Gastrocnemius medialis (tissue), 4 donors: ENCODE measurements at regions not wholly inside any gene's neighbourhood (a gene's known extent, or its start where the extent isn't known, plus 50 kb on each side); places are given as distances from the start of the nearest gene placed in this dataset.

Source experiments
- ATAC-seq, 2 donors: fragments of 150-250 bp; one replicate each; pipeline ENCODE4 v1.9.1; 2016
- DNase-seq, 2 donors: peaks; one replicate each; pipeline ENCODE4 v3.0.0-alpha.2; 2019
- H3K27ac ChIP-seq, 4 donors: fragments of 200-600 bp; sonication (generic); 1 replicate in 1 of 4; 2 replicates in 3 of 4; pipeline ENCODE4 v1.5.1; 2016 to 2018; ENCODE audit warnings: mild to moderate bottlenecking in 2 of 4, moderate library complexity in 1 of 4
- H3K27me3 ChIP-seq, 3 donors: fragments of 200-600 bp; sonication (generic) in 2 of 3; 1 replicate in 1 of 3; 2 replicates in 2 of 3; pipeline versions ENCODE4 v1.5.1 to v1.6.0; 2016 to 2019; ENCODE audit warnings: mild to moderate bottlenecking in 1 of 3, moderate library complexity in 1 of 3
- H3K36me3 ChIP-seq, 2 donors: fragments of 200-600 bp; sonication (generic) in 1 of 2; one replicate each; pipeline ENCODE4 v1.5.1; 2017 to 2018
- H3K4me1 ChIP-seq, 2 donors: fragments of 200-600 bp; sonication (generic) in 1 of 2; one replicate each; pipeline ENCODE4 v1.5.1; 2016 to 2017; ENCODE audit warnings: mild to moderate bottlenecking in 2 of 2
- H3K4me3 ChIP-seq, 4 donors: fragments of 200-600 bp; sonication (generic) in 3 of 4; 1 replicate in 1 of 4; 2 replicates in 3 of 4; pipeline ENCODE4 v1.5.1; 2016 to 2019; ENCODE audit warnings: mild to moderate bottlenecking in 2 of 4
- H3K9me3 ChIP-seq, 3 donors: fragments of 200-600 bp; sonication (generic) in 2 of 3; 1 replicate in 1 of 3; 2 replicates in 2 of 3; pipeline ENCODE4 v1.5.1; 2016 to 2019
- CTCF ChIP-seq, 5 experiments: fragments of 450-650 bp in 3 of 5; fragments of 200-600 bp in 2 of 5; sonication (generic) in 2 of 5; IDR thresholded peaks in 4 of 5; conservative IDR thresholded peaks in 1 of 5; 1 replicate in 4 of 5; 2 replicates in 1 of 5; pipeline ENCODE4 v1.5.1; 2016 to 2019; ENCODE audit warnings: antibody characterized with exemption in 5 of 5, mild to moderate bottlenecking in 3 of 5, moderate library complexity in 3 of 5
- POLR2A ChIP-seq, 2 donors: fragments of 450-650 bp; IDR thresholded peaks; one replicate each; pipeline ENCODE4 v1.6.1; 2017; ENCODE audit warnings: antibody characterized with exemption in 2 of 2, mild to moderate bottlenecking in 2 of 2, moderate library complexity in 2 of 2
- in situ Hi-C, 4 donors: fragments of 200-750 bp; cut with MboI; loops; one replicate each; pipeline versions ENCODE4 v1.15.0 to v1.8.0; 2017; ENCODE audit warnings: low sequenced_read_pairs in 4 of 4
- intact Hi-C: fragments of 100-400 bp; cut with DNase I; formaldehyde crosslinking; loops from one replicate; pipeline ENCODE4 v1.15.1; 2023; ENCODE audit warnings: low total_unique reads

DNA sequence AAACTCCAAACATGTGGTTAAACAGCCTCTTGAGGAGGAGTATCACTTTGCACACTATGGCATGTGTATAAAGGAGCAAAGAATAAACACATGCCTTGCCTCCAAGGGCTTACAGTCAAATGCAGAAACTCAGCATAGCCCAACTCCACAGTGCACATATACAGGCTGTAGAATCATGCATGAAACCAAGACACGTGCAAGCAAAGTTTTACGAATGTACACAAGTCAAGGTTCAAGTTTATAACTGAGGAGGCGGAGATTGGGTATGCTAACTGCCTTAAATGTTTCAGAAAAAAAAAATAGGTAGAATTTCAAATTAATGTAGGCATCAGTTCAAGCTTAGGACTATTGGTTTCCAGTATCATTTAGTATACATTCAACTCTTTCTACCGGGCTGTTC, 321.1 kb downstream of the SOX9 start:
- ATAC-seq (no peak), DNase-seq (no peak)
- no peak overlapping the region for H3K27ac ChIP-seq
- intact Hi-C loops (no loop called here), in situ Hi-C loops (no loop called here)
- no peaks in the 10 kb centered on the region for H3K4me1 ChIP-seq
- H3K9me3 ChIP-seq = no peaks in the 10 kb centered on the region
- no peaks in the 10 kb centered on the region for H3K36me3 ChIP-seq
- TF ChIP-seq CTCF (IDR thresholded peaks at IDR 0.05 in 4 of 5, conservative IDR thresholded peaks at IDR 0.05 in 1 of 5) (no peak), POLR2A (IDR thresholded peaks at IDR 0.05) (no peak)
- H3K4me3 ChIP-seq = no peak overlapping the region
- no peaks in the 10 kb centered on the region for H3K27me3 ChIP-seq

GRCh38 chr17:72444517-72445054, 323.8 kb downstream of the SOX9 start:
- in situ Hi-C loops (no loop called here), intact Hi-C loops (no loop called here)
- H3K4me1 ChIP-seq = no peaks in the 10 kb centered on the region
- no peak overlapping the region for H3K4me3 ChIP-seq
- no peak for TF ChIP-seq POLR2A (IDR thresholded peaks at IDR 0.05)
- no peak for TF ChIP-seq CTCF (IDR thresholded peaks at IDR 0.05 in 4 of 5, conservative IDR thresholded peaks at IDR 0.05 in 1 of 5)
- no peak for DNase-seq
- no peaks in the 10 kb centered on the region for H3K27me3 ChIP-seq
- H3K9me3 ChIP-seq = no peaks in the 10 kb centered on the region
- ATAC-seq = no peak
- no peaks in the 10 kb centered on the region for H3K36me3 ChIP-seq
- H3K27ac ChIP-seq = no peak overlapping the region

- intact Hi-C loops (no loop called here), in situ Hi-C loops (no loop called here)
- TF ChIP-seq CTCF (IDR thresholded peaks at IDR 0.05 in 4 of 5, conservative IDR thresholded peaks at IDR 0.05 in 1 of 5) = no peak
- TF ChIP-seq POLR2A (IDR thresholded peaks at IDR 0.05) = no peak
- no peak for DNase-seq
- Histone ChIP-seq H3K27me3 (no peaks in the 10 kb centered on the region), H3K4me3 (no peak overlapping the region), H3K36me3 (no peaks in the 10 kb centered on the region), H3K4me1 (no peaks in the 10 kb centered on the region), H3K9me3 (no peaks in the 10 kb centered on the region), H3K27ac (no peak overlapping the region)
- ATAC-seq = no peak
These were observed 324.5 kb downstream of the SOX9 start for GRCh38 chr17:72445055-72445991.

GRCh38 chr17:72446118-72446517, 325.3 kb downstream of the SOX9 start:
- ATAC-seq = no peak
- intact Hi-C loops = no loop called here

More at GRCh38 chr17:72446118-72446517, 325.3 kb downstream of the SOX9 start:
- no peaks in the 10 kb centered on the region for H3K4me1 ChIP-seq
- no peaks in the 10 kb centered on the region for H3K36me3 ChIP-seq
- no peaks in the 10 kb centered on the region for H3K27me3 ChIP-seq
- in situ Hi-C loops = no loop called here
- no peak for DNase-seq
- TF ChIP-seq CTCF (IDR thresholded peaks at IDR 0.05 in 4 of 5, conservative IDR thresholded peaks at IDR 0.05 in 1 of 5) (no peak), POLR2A (IDR thresholded peaks at IDR 0.05) (no peak)
- H3K4me3 ChIP-seq = no peak overlapping the region
- no peak overlapping the region for H3K27ac ChIP-seq
- H3K9me3 ChIP-seq = no peaks in the 10 kb centered on the region
